H9 (cell line): ENCODE measurements at regions not wholly inside any gene's neighbourhood (a gene's known extent, or its start where the extent isn't known, plus 50 kb on each side); places are given as distances from the start of the nearest gene placed in this dataset.

Experiments used
- DNase-seq: peaks from one replicate; pipeline ENCODE4 v3.0.0-alpha.2; 2017
- H2AFZ ChIP-seq: one replicate; pipeline ENCODE4 v1.6.1; 2013; ENCODE audit warnings: mild to moderate bottlenecking, low read length, control low read depth, moderate library complexity
- H2AK5ac ChIP-seq: 2 replicates; pipeline ENCODE4 v1.6.1; 2013; ENCODE audit warnings: low read length, control low read depth, mixed read lengths; ENCODE audit not compliant: insufficient read length
- H2BK120ac ChIP-seq: one replicate; pipeline ENCODE4 v1.6.1; 2013; ENCODE audit warnings: low read depth, mild to moderate bottlenecking, low read length, control low read depth, inconsistent platforms; ENCODE audit not compliant: poor library complexity, severe bottlenecking
- H2BK12ac ChIP-seq: 2 replicates; pipeline ENCODE4 v1.6.1; 2013; ENCODE audit warnings: low read length, control low read depth, mixed read lengths, low read depth; ENCODE audit not compliant: insufficient read length
- H2BK15ac ChIP-seq: 2 replicates; pipeline ENCODE4 v1.6.1; 2013; ENCODE audit warnings: low read depth, low read length, control low read depth
- H2BK20ac ChIP-seq: one replicate; pipeline ENCODE4 v1.6.1; 2013; ENCODE audit warnings: low read depth, mild to moderate bottlenecking, low read length, control low read depth, inconsistent platforms; ENCODE audit not compliant: poor library complexity, severe bottlenecking
- H2BK5ac ChIP-seq: 2 replicates; pipeline ENCODE4 v1.6.1; 2013; ENCODE audit warnings: low read length, control low read depth, mixed read lengths; ENCODE audit not compliant: insufficient read length
- H3K14ac ChIP-seq: 2 replicates; pipeline ENCODE4 v1.6.1; 2013; ENCODE audit warnings: low read length, control low read depth; ENCODE audit not compliant: insufficient read depth
- H3K18ac ChIP-seq: 2 replicates; pipeline ENCODE4 v1.6.1; 2013; ENCODE audit warnings: low read depth, mild to moderate bottlenecking, mixed read lengths, low read length, control low read depth; ENCODE audit not compliant: insufficient read length
- H3K23ac ChIP-seq: 2 replicates; pipeline ENCODE4 v1.6.1; 2013; ENCODE audit warnings: low read length, control low read depth, mixed read lengths, low read depth; ENCODE audit not compliant: insufficient read length
- H3K23me2 ChIP-seq: 2 replicates; pipeline ENCODE4 v1.6.1; 2013; ENCODE audit warnings: low read depth, mild to moderate bottlenecking, mixed read lengths, low read length, control low read depth; ENCODE audit not compliant: insufficient read length, poor library complexity, severe bottlenecking
- H3K27ac ChIP-seq: 2 replicates; pipeline ENCODE4 v1.5.1; 2013; ENCODE audit warnings: low read length, control low read depth, mixed read lengths, low read depth; ENCODE audit not compliant: insufficient read length
- H3K27me3 ChIP-seq: 2 replicates; pipeline ENCODE4 v1.6.1; 2013; ENCODE audit warnings: low read length, control low read depth, inconsistent platforms; ENCODE audit not compliant: insufficient read depth
- H3K4ac ChIP-seq: 2 replicates; pipeline ENCODE4 v1.6.1; 2013; ENCODE audit warnings: low read depth, mild to moderate bottlenecking, control low read depth, inconsistent platforms, low read length, moderate library complexity
- H3K4me1 ChIP-seq: 2 replicates; pipeline ENCODE4 v1.6.1; 2013; ENCODE audit warnings: low read length, control low read depth, inconsistent platforms; ENCODE audit not compliant: insufficient read depth
- H3K4me2 ChIP-seq: 2 replicates; pipeline ENCODE4 v1.6.1; 2013; ENCODE audit warnings: low read length, control low read depth, mixed read lengths; ENCODE audit not compliant: insufficient read length, insufficient read depth
- H3K56ac ChIP-seq: 2 replicates; pipeline ENCODE4 v1.6.1; 2013; ENCODE audit warnings: low read depth, mild to moderate bottlenecking, mixed read lengths, low read length, control low read depth; ENCODE audit not compliant: insufficient read length
- H3K79me1 ChIP-seq: 2 replicates; pipeline ENCODE4 v1.6.1; 2013; ENCODE audit warnings: low read depth, mild to moderate bottlenecking, moderate library complexity, low read length, control low read depth, inconsistent platforms; ENCODE audit not compliant: insufficient read depth, poor library complexity, severe bottlenecking
- H3K79me2 ChIP-seq: 2 replicates; pipeline ENCODE4 v1.6.1; 2013; ENCODE audit warnings: low read length, control low read depth, inconsistent platforms; ENCODE audit not compliant: insufficient read depth
- H3K9ac ChIP-seq: 2 replicates; pipeline ENCODE4 v1.6.1; 2013; ENCODE audit warnings: low read length, control low read depth, mixed read lengths; ENCODE audit not compliant: insufficient read length; ENCODE audit errors: extremely low read depth
- H3K9me3 ChIP-seq: one replicate; pipeline ENCODE4 v1.6.1; 2013; ENCODE audit warnings: low read depth, low read length, inconsistent platforms; ENCODE audit not compliant: control insufficient read depth
- H3T11ph ChIP-seq: one replicate; pipeline ENCODE4 v1.6.1; 2013; ENCODE audit warnings: mild to moderate bottlenecking, low read length, control low read depth, inconsistent platforms
- H4K20me1 ChIP-seq: one replicate; pipeline ENCODE4 v1.6.1; 2013; ENCODE audit not compliant: control insufficient read depth, insufficient read length, insufficient read depth
- H4K5ac ChIP-seq: 2 replicates; pipeline ENCODE4 v1.6.1; 2013; ENCODE audit warnings: low read depth, mild to moderate bottlenecking, mixed read lengths, low read length, control low read depth; ENCODE audit not compliant: insufficient read length
- H4K8ac ChIP-seq: replicated peaks from 2 replicates; pipeline ENCODE4 v1.6.1; 2013; ENCODE audit warnings: low read length, control low read depth, mixed read lengths, low read depth; ENCODE audit not compliant: insufficient read length
- H4K91ac ChIP-seq: 2 replicates; pipeline ENCODE4 v1.6.1; 2013; ENCODE audit warnings: low read depth, mild to moderate bottlenecking, moderate library complexity, mixed read lengths, low read length, control low read depth; ENCODE audit not compliant: insufficient read length
- H3K27ac Mint-ChIP-seq, 3 experiments: 2 replicates in 2 of 3; 3 replicates in 1 of 3; pipeline ENCODE4 v1.8.0; 2020 to 2021; ENCODE audit warnings: mixed read lengths in 3 of 3, mild to moderate bottlenecking in 1 of 3, moderate library complexity in 1 of 3
- H3K27me3 Mint-ChIP-seq: 2 replicates; pipeline ENCODE4 v1.8.0; 2021; ENCODE audit warnings: low read depth, mild to moderate bottlenecking, moderate library complexity, mixed read lengths
- H3K36me3 Mint-ChIP-seq, 3 experiments: 2 replicates in 2 of 3; 3 replicates in 1 of 3; pipeline ENCODE4 v1.8.0; 2020 to 2021; ENCODE audit warnings: low read depth in 3 of 3, mixed read lengths in 3 of 3; ENCODE audit not compliant: insufficient read depth in 1 of 3
- H3K4me1 Mint-ChIP-seq, 2 experiments: 2 replicates each; pipeline ENCODE4 v1.8.0; 2020; ENCODE audit warnings: mixed read lengths in 2 of 2
- H3K4me3 Mint-ChIP-seq, 2 experiments: 2 replicates in 1 of 2; 3 replicates in 1 of 2; pipeline ENCODE4 v1.8.0; 2020 to 2021; ENCODE audit warnings: mild to moderate bottlenecking in 2 of 2, mixed read lengths in 2 of 2, moderate library complexity in 1 of 2
- H3K9me3 Mint-ChIP-seq, 2 experiments: 2 replicates in 1 of 2; 3 replicates in 1 of 2; pipeline ENCODE4 v1.8.0; 2020; ENCODE audit warnings: mild to moderate bottlenecking in 2 of 2, mixed read lengths in 2 of 2, moderate library complexity in 1 of 2
- CTCF ChIP-seq: fragments of 200-600 bp; sonication (generic); conservative IDR thresholded peaks from 3 replicates; pipeline ENCODE4 v1.8.0; 2021; ENCODE audit warnings: antibody characterized with exemption, mild to moderate bottlenecking
- WGBS: extraction: QIAGEN DNeasy Blood & Tissue Kit; methylation state at CpG from one replicate; pipeline ENCODE4 v1.1.7; 2013; ENCODE audit warnings: missing lambda C conversion rate, low lambda C conversion rate, mixed read lengths; ENCODE audit not compliant: insufficient read length; ENCODE audit errors: extremely low coverage; 5-methylcytosine and 5-hydroxymethylcytosine counted together

GRCh38 chr3:189446959-189447560, 184.1 kb upstream of the TP63 start:
- Histone ChIP-seq H3K79me2 (no peaks in the 10 kb centered on the region), H3K79me1 (no peaks in the 10 kb centered on the region), H3T11ph (no peak overlapping the region), H2BK12ac (no peak overlapping the region), H2AK5ac (no peak overlapping the region), H4K91ac (no peak overlapping the region), H4K5ac (no peak overlapping the region), H2BK20ac (no peak overlapping the region), H3K14ac (no peak overlapping the region), H4K8ac (no peak overlapping the region), H3K23me2 (no peaks in the 10 kb centered on the region), H2AFZ (no peak overlapping the region), H4K20me1 (no peaks in the 10 kb centered on the region), H3K56ac (no peak overlapping the region), H3K9ac (no peak overlapping the region), H3K27ac (no peak overlapping the region), H3K4ac (no peak overlapping the region), H2BK15ac (no peak overlapping the region), H2BK120ac (no peak overlapping the region), H2BK5ac (no peak overlapping the region), H3K18ac (no peak overlapping the region), H3K9me3 (no peaks in the 10 kb centered on the region), H3K27me3 (no peaks in the 10 kb centered on the region), H3K23ac (no peak overlapping the region), H3K4me1 (peaks cover 2% of the 10 kb centered on the region; the same call in 1 of the 2 replicates), H3K4me2 (no peak overlapping the region)
- no peak overlapping the region for H3K4me3 Mint-ChIP-seq
- no peaks in the 10 kb centered on the region for H3K36me3 Mint-ChIP-seq
- H3K4me1 Mint-ChIP-seq: peaks cover 6 to 11% of the 10 kb centered on the region in 2 experiments
- H3K27me3 Mint-ChIP-seq: no peaks in the 10 kb centered on the region
- no CpG with 5 or more reads among the region's 3 CpGs for WGBS
- peaks cover 0 to 3% of the 10 kb centered on the region in 2 experiments; a peak in 1 of 5 replicates for H3K9me3 Mint-ChIP-seq
- TF ChIP-seq CTCF: no peak
- DNase-seq: no peak
- H3K27ac Mint-ChIP-seq: no peak overlapping the region
